HG02798 (cell line): ENCODE measurements at regions not wholly inside any gene's neighbourhood (a gene's known extent, or its start where the extent isn't known, plus 50 kb on each side); places are given as distances from the start of the nearest gene placed in this dataset.
A peak's percentile ranks its signal among the peaks of the same experiment; 100 is the strongest.

Source experiments
- ATAC-seq: cut with Tn5 transposase; IDR thresholded peaks from one replicate; pipeline ENCODE4 v1.9.1; 2021; ENCODE audit warnings: mild to moderate bottlenecking; ENCODE audit not compliant: unreplicated experiment, poor library complexity

- peak; percentile 58 for ATAC-seq
These were observed 424.2 kb downstream of the ETNK1 start for GRCh38 chr12:23049180-23049579.

DNA sequence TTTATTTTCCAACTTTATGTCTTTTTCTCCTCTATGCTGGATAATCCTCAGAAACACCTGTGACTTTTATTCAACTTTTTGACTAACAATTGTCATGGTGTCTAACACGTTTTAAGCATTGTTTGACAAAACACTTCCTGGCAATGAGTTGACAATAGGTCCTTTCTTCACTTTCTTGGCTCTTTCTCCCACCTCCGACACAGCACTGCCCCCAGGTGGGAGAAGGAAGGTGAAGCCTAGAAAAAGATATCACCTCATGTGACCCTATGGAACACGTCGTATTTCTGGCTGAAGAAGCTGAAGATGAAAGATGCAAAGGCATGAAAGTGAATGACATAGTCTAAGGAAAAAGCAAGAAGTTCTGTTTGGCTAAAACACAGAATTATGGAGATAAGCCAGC, 430.0 kb downstream of the ETNK1 start:
- ATAC-seq: peak; percentile 50

GRCh38 chr12:23057571-23057970, 432.6 kb downstream of the ETNK1 start:
- ATAC-seq: no peak

GRCh38 chr12:23060161-23060560, 435.2 kb downstream of the ETNK1 start:
- ATAC-seq: no peak

DNA sequence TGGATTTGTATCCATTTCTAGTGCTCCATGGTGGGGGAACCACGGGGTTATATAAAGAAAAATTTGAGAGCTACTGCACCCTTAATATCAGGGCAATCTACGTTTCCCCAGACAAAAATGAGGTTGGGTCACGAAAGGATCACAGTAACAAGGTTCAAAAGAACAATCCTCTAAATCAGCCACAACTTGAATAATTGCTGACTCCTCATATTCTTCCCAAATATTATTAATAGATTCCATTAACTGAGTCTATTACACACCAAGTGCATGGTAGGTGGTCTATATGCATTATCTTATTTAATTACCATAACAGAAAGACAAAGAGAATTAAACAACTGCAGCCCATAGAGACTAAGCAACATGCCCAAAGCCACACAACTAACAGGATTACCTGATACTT, 438.2 kb downstream of the ETNK1 start:
- ATAC-seq: no peak

GRCh38 chr12:23066095-23066494, 441.1 kb downstream of the ETNK1 start:
- ATAC-seq: no peak

GRCh38 chr12:23083267-23083666, 458.3 kb downstream of the ETNK1 start:
- ATAC-seq: peak; percentile 72

GRCh38 chr12:23084236-23084995, 459.4 kb downstream of the ETNK1 start:
- ATAC-seq: no peak

GRCh38 chr12:23088594-23088993, 463.6 kb downstream of the ETNK1 start:
- no peak for ATAC-seq

DNA sequence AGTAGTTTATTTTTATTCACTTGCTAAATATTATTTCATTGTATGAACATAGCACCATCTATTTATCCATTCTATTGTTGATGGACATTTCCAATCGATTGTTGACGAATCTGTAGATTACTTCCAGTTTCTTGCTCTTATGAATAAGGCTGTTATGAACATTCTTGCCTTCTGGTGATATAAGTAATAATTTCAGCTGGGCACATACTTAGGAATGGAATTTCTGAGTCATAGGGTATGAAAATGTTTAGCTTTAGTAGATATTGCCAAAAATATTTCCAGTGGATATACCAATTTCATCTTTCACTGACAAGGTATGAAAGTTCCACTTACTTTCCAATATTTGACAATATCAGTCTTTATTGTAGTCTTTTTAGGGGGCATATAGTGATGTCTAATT, 468.5 kb downstream of the ETNK1 start:
- ATAC-seq: no peak

DNA sequence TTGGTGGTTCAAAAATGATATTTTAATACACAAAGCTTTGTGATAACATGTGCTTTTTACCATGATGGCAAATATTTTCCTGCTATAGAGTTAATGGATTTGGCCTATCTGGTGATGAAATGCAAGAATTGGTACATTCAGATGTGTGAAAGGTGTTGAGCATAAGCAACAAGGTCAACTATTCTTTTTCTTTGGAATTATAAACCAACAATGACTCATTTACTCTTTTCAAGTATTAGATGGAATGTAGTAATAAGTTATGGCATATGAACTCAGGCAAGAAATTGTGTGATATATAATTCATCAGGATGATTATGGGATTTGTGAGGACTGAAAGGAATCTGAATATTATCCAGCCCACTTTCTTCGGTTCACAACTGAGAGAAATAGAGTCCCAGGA, 471.4 kb downstream of the ETNK1 start:
- no peak for ATAC-seq

DNA sequence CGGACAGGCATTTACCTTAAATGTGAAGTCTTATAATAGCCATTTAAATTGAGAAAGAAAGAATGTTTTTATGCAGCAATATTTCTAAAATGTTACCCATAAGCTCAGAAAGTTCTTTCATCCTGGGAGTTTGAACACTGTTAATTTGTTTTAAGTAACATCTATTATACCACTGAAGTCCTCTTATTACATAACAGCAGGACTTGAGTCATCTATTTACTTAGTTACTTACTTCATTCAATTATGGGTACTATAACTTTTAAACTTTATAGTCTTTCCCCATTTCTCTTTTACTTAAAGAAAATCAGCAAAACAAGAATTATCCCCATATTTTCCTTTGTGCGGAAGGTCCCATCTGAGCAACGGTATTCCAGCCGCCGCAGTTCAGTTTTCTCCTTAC, 473.1 kb downstream of the ETNK1 start:
- ATAC-seq: no peak

DNA sequence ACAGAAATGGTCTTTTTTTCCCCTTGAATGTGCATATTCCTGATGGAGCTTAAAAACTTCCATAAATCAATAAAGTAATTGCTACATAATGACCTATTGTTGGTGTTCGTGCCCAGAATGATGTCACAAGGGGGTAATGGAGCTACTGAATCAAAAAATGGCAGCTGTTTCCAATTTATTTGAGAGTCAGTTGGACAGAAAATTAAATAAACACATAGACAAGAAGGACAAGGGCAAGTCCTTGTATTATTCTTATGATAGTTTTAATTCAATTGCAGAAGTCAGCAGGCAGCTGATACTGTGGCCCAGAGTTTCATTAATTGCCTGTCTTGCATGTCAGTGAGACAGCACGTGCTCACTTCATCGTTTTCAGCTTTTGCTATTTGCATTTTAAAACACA, 473.5 kb downstream of the ETNK1 start:
- ATAC-seq: no peak

DNA sequence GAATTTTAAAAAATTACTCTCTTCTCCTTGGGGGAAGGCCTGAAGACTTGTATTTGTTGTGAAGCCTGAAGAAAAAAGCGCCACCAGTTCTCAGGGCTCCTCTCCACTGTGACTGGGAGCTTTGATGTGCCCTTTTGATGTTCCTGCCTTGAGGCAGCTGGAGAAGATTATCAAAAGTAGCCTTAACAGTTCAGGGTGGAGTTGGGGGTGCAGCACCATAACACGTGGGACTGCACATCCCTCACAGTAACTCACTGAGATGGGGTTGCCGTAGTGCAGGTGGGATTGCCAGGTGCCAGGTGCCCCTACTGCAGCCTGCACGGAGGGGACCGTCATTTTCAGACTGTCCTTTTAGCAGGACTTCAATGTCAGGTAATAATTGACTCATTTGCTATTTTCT, 474.1 kb downstream of the ETNK1 start:
- ATAC-seq: no peak

GRCh38 chr12:23099604-23100003, 474.6 kb downstream of the ETNK1 start:
- ATAC-seq: no peak

GRCh38 chr12:23108957-23109356, 484.0 kb downstream of the ETNK1 start:
- no peak for ATAC-seq

DNA sequence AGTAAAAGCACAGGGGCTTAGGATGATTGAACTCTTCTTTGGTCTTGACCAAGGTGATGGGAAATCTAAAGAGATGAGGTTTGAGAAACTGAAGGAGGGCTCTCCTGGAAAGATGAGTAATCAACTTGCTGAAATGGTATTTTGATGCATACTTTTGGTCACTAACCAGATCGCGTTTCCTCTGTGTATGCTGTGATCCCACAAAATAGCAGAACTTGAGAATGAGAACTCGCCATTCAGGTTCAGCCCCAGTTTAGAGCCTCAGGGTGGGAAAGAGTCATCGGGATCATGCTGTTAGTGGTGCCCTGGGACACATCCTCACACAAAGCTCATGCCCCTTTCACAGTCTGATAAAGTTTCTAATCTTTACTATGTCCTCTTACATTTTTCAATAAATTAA, 488.8 kb downstream of the ETNK1 start:
- no peak for ATAC-seq

- ATAC-seq: no peak
These were observed 491.0 kb downstream of the ETNK1 start for GRCh38 chr12:23115984-23116383.

GRCh38 chr12:23126794-23127193, 501.8 kb downstream of the ETNK1 start:
- ATAC-seq: no peak

DNA sequence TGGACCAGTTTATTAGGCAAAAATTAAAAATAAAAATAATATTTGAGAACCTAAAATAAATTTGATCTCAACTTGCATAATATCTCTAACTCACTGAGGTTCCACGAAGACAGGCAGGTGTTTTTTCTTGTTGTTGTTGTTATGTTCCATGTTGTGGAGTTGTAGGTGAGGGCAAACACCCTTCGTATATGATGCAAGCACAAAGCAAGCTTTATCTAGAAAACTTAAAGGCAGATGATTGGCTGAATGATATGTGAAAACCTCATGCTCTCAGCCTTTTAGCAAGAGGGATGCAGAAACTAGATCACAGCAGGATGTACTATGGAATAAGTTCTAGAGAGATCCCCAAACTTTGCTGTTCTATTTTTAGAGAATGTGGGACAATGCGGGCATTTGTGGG, 502.7 kb downstream of the ETNK1 start:
- ATAC-seq: no peak

DNA sequence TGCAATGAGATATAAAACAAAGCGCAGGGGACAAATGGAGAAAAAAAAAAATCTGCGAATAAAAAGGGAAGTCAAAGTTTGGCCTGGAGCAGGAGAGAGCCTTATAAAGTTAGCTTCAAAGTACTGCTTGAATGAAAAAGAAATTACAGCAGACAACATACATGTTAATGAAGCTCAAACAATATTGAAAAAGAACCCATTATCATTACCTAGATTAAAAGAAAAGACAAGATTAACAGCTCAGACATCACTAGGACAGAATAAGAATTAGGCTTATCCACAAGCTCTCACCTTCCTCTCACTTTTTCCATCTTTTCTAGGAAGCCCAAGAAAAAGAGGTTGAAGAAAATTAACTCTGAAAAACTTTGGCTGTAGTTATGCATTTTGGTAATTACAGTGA, 503.5 kb downstream of the ETNK1 start:
- ATAC-seq: no peak

DNA sequence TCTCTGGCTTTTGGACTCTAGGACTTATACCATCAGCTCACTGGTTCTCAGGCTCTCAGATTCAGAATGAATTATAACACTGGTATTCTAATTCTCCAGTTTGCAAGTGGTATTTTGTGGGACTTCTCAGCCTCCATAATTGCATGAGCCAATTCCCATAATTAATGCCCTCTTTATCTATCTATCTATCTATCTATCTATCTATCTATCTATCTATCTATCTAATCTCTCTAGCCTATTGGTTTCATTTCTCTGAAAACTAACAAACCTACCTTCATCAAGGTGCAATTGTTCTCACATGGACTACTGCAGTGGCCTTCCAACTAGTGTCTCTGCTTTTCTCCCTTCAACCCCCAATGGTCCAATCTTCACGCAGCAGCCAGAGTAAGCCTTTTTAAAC, 507.4 kb downstream of the ETNK1 start:
- ATAC-seq: no peak

DNA sequence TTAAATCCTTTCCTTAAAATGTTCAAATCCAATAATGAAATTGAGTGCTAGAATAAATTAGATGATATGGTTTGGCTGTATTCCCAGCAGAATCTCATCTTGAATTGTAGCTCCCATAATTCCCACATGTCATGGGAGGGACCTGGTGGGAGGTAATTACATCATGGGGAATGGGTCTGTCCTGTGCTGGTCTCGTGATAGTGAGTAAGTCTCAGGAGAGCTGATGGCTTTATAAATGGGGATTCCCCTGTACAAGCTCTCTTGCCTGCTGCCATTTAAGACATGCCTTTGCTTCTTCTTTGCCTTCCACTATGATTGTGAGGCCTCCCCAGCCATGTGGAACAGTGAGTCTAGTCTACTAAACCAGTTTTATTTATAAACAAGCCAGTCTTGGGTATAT, 508.5 kb downstream of the ETNK1 start:
- ATAC-seq: no peak
